ENCODE measurements at regions not wholly inside any gene's neighbourhood (a gene's known extent, or its start where the extent isn't known, plus 50 kb on each side); places are given as distances from the start of the nearest gene placed in this dataset.

DNA sequence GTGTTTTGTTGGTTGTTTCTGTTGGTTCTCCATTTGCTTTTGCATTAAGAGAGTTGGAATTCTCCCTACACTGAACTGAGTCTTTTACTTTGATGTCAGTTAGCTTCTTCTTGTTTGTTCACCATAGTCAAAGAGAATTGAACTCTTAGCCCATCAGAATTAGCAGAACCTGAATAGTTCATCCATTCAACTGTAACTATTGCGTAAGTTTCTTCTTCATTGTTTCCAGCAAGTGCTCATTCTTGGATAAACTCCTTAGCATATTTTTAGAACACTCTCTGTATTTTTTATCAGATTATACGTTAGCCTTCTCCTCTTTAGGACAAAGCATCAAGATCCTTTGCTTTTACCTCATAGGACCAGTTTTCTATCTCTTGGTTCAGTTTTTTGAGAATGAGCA is 128.4 kb upstream of the RAB11FIP2 start:
- DNase-seq (ENCODE audit: low read depth) = no peak

DNA sequence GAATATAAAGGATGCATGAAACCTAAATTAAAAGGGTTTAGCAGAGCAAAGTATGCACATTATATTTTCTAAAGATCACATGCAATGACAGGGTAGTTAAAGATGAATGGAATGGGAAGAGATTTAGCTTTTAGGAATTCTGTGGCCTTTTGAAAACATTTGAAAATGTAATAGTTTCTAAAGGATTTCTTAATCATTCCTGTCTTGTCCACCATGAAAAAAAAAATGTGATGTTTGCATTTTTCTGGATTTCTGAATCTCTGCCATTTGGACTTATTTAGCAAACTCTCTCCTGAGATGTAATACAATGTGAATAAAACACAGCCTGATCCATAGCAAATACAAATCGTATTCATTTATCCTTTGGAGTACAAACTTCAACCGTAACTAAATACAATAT is 126.6 kb upstream of the RAB11FIP2 start:
- DNase-seq (ENCODE audit: low read depth) = no peak

DNA sequence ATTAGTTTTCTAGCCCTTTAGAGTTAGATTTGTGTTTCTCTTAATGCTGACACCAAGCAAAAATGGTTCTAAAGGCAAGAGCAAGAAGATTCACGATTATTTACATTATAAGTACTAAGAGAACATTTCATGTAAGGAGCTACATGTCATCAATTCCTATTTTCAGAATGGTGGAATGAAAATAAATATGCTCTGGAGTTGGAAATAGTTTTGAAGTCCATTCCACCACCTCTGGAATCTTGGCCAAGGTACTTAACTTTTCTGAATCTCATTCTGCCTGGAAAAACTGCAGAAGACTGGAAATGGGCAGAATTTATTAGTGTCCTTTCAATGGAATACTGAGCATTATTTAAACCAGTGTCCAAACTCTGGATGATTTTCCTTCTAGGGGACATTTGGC is 125.1 kb upstream of the RAB11FIP2 start:
- DNase-seq (ENCODE audit: low read depth) = no peak

DNA sequence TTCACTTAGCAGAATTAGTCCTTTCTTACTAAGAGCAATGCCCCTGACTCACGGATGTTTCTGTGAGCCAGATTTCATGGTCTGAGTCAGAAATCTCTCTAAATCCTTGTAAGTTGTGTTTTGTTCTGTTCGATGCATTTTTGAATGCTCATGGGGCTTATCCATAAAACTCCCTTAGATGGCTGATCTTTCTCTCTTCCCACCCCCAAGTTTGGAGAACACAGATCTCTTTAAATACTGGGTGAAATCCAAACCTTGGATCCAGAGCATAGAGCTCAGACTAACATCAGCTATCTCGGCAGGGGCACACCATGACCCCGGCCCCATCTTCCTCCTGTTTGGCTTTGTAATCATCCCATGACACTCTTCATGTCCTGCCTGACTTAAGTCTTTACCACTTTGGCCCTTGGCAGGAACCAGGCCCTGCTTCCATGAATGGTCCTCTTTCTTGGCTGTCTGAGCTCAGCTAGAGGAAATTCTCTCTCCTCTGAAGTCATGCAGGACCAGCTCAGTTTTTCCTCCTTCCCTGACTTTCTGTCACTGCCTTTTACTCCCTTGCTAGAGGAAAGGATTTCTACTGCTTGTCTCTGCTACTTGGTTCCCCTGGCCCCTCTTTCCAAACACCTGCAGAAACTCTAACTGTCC is 120.4 kb upstream of the RAB11FIP2 start:
- no peak for DNase-seq (ENCODE audit: low read depth)

DNA sequence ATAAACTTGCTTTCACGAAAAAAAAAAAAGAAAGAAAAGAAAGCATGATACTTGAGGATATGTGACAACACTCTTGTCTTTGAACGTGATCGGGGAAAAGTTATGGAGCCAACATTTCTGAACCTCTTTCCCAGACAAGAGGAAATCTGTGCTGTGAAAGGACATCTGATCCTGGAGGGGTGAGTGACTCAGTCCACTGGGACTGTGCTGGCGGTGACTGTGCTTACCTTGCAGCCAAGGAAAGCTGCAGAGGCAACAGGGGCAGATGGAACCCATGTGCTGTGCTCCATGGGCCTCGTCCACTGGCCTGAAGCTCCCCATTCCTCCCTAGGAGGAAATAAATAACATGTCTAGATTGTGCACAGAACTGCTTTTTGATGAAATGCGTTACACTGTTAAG is 116.5 kb upstream of the RAB11FIP2 start:
- no peak for DNase-seq (ENCODE audit: low read depth)

DNA sequence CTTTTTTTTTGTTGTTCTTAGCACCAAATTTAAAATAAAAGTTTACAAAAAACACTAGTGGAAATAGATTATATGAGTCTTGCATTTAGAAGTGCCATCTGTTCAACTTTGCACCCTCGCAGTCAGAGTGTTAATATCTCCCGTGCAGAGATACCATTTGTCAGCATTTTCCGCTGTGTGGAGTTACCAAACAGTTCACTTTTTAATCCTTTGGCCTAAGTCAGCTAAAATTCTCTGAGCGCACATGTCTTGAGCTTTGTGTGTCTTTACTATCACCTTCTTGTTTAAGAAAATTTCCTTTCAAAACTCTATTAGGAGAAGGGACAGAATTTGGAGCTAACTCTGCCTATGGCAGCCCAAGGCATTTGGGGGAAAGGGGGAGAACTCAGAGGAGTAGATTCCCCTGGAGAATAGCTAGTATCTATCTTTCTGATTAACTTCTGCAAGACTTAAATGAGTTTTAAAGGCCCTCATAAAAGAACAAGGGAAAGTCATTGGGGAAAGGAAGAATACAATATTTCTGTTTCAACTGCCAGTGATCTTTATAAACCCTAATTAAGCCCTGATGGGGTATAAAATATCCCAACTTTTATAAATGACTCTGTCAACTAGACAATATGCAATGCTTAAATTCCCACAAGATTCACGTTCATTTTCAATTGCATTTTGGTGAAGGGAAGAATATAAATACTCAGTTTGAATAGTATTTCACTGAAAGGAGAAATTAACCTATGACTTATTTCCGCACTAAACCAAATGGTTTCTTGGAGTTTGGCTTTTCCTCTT is 114.9 kb upstream of the RAB11FIP2 start:
- DNase-seq (ENCODE audit: low read depth) = no peak

DNA sequence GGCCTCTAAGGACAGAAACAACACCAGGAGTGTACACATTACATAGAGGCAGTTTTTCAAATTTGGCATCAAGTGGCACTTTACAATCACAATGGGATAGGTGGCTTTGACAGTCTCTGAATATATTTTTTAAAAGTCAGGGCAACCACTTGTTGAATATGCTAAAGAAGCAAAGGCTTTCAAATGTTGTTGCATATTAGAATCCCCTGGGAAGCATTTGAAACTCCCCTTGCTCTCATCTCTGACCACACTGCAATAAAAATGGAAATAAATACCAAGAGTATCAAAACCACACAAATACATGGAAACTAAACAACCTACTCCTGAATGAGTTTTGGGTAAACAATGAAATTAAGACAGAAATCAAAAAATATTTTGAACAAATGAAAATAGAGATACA is 106.5 kb upstream of the RAB11FIP2 start:
- DNase-seq (ENCODE audit: low read depth) = no peak

DNA sequence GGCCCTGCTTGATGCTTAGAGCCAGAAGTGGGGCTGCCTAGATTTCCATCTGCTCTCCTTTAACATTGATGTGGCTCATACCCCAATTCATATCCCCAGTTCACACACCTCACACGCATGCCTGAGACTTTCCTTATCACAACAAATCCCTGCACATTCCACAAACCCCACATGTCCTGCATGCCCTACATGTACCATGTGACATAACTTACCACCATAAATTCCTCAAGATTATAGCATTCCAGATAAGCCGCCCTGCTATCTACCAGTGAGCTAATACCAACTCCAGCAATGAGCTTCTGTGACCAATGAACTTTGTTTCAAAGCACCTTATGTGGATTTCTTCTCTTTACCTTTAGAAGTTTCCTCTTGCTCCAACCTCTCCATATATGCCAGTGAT is 104.7 kb upstream of the RAB11FIP2 start:
- DNase-seq (ENCODE audit: low read depth) = no peak

DNA sequence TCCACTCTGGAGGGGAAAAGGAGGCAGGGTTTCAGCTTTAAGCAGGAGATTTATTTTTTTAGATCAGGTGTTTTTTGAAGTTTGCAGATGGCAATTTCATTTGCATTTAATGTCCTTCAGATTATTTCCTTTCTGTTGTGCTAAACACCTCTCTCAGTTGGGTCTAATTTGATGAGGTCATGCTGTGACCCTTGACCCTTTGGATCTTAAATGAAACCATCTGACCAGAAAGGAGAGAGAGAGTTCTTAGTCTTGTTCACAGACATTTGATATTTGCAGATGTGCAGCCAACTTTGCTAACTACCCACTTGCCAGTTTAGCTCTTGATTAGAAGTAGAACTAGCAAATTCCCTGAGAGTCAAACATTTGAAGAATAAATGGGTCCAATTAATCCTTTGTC is 101.5 kb upstream of the RAB11FIP2 start:
- no peak for DNase-seq (ENCODE audit: low read depth)

DNA sequence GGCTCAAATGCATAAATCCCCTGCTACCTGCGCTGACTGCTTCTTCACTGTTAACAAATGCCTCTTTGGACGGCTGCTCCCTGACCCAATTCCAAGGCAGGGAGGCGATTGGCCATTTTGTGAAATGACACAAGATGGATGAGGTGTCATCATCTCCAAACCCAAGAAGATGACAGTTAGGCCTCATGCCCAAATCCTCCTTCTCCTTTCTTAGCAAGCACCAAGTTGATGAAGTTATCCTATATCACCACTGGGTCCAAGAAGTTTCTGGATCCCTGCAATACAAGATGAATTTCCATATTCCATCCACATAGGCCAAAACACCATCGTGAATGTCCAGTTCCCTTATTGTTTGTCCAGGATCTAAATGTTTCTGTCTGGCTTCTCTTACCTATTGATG is 98.5 kb upstream of the RAB11FIP2 start:
- no peak for DNase-seq (ENCODE audit: low read depth)

DNA sequence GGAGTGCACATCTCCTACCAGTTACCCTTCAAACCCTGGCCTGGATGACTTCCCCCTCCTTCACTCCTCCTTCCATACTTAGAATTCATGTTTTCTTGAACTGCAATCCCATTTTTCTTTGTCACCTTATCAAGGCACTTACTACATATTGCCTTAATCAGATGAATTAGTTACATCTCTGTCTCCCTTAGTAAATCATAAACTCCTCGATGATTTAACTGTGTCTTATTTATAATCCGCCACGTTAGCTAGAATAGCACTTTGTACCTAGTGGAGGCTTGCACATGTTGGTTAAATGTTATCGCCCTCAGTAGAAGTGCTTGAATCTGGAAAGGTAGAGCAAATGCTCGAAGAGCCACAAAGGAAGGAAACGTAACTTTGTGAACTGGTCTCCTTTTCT is 94.7 kb upstream of the RAB11FIP2 start:
- DNase-seq (ENCODE audit: low read depth) = no peak

DNA sequence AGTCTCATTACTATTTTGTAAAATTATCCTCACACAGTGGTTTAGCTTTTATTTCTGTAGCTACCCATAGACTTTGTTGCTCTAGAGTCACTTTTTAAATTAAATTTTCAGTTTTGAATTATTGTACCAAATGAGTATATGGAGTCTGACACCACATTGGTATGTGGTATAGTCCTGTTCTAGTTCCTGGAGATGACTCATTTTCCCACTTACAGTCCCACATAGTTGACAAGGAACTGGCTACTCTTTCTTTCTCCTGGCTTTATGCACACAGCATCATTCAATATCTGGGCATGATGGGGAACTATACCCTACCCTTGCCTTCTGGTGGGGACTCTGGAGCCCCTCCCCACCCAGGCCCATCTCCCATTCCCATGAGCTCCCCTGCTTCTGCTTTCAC is 92.6 kb upstream of the RAB11FIP2 start:
- no peak for DNase-seq (ENCODE audit: low read depth)

DNA sequence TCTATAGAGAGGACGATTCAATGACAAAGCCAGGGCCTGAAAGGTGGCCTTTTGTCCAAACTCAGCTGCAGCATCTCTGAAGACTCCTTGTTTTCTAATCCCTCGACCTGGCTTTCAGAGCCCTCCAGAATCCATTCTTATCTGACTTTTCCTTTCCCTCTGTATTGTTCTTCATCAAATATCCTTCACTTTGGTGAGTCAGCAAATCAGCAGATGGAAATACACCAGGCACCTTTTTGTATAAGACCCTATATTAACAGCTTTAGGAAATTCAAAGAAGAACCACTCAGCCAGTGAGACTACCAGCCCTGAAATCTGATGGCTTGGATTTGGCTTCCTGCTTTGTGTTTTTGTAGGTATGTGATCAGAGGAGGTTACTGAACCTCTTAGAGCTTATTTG is 81.9 kb upstream of the RAB11FIP2 start:
- DNase-seq (ENCODE audit: low read depth) = no peak

DNA sequence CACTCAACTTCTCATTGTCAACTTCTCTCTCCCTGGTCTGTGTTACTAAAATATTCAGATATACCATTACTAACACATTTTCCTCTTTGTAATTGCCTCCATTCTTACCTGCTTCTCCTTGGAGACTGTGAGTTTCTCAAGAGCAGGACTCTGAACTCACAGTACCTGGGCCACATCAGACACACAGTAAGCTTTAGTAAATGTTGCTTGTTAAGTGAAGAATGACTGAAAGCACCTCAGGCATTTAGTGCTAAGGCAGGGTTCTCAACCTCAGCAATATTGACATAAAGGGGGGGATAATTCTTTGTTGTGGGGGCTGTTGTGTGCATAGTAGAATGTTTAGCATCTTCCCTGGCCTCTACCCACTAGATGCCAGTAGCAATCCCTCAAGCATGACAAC is 72.0 kb upstream of the RAB11FIP2 start:
- no peak for DNase-seq (ENCODE audit: low read depth)

DNA sequence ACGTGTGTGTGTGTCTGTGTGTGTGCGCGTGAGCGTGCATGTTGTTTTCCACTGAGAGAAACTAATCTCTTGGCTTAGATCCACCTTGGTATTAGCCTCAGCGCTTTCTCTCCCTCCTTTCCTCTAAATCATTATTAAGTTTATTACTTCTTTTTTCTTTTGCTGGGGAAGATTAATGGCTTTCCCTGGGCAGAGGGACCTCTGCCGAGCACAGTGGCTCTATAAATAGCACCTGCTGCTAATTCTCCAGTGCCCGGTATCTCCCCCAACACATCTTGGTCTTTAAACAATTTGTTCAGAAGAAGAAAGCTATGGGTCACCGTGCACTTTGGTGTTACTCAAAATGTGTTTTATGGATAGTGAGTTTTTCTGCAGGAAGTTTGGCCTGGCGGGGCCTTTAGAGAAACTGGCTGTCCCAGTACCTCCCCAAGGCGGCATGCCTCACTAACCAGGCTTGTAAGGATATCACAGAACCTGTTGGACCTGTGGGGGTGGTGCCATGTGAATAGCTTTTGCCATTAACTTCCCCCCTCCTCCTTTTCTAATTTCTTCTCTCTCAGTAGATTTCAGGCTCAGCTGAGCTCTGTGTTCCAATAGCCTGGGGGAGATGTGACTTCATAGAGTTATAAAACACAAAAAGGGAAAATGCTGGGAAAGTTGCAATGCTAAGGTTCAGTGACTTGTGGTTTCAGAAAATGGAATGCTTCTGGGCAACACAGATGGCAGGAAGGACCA is 70.1 kb upstream of the RAB11FIP2 start:
- no peak for DNase-seq (ENCODE audit: low read depth)

DNA sequence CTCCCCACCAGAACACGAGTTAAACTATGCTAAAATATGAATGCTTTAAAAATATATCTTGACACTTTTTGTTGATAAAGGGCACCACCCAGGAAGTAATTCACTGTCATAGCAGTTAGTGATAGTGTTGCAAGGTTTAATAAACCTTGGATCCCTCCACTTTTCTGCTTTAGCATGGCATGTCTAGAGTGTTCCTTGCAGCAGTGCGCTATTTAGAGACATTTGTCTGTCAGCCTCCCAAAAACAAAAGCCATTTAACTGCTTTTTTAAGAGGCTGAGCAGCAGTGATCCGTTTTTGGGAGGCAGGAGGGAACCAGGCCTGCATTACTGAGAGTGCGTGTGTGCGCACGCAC is 69.6 kb upstream of the RAB11FIP2 start:
- no peak for DNase-seq (ENCODE audit: low read depth)

DNA sequence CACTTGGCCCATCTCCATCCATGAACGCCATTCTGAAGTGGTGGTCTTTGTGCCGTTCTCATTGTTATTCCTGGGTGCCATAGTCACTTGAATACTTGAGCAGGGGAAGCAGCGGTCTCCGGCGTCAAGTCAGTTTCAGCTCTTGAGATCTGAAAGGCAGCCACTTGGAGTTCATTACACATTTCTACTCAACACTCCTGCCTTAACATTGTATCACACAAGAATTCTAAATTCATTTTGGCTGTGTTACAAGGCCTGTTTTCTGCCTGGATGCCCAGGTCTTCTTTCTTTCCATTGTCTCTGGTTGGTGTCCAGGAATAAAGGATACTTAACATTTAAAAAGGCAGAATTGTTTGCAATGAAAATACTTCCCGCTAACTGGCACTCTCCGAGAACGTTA is 69.0 kb upstream of the RAB11FIP2 start:
- no peak for DNase-seq (ENCODE audit: low read depth)

DNA sequence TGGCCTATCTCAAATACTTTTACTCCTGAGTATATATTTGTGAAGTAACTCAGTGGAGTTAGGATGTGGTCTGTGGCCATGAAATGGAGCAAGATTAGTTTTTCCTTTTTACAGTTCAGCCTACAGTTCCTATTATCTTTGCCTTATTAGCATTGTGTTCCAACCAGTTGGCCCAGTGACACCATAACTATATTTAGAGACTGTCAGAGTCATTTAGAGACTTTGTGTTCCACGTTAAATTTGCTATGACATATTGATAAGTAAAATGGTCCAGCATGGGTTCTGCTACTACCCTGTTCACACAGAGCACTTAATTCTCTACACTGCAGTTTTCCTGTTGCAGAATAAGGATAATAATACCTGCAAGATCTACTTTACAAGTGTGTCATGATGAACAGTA is 68.3 kb upstream of the RAB11FIP2 start:
- no peak for DNase-seq (ENCODE audit: low read depth)

DNA sequence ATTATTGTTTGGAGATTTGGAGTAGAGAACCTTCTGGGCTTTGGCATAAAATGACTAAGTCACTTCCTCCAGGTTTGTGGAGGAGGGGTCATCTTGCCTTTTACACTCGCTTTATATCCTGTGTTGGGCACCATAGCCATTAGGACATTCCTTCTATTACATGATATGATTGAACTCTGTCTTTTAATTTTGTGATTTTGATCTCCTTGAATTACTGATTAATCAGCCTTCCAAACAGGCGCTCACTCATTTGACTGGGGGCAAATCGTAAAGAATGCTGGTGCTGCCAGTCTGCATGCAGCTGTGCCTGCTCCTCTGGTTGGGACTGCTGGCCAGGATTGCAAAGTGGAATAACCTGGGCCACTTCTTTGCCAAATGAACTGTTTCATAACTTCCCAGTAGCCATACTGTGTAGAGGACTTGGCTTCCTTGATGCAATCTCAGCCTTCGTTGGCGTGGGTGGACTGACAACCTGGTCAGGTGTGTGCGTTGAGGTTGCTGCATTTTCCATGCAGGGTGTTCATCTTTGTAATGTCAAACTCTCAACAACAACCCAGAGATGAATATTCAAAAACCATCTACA is 65.9 kb upstream of the RAB11FIP2 start:
- DNase-seq (ENCODE audit: low read depth) = no peak

DNA sequence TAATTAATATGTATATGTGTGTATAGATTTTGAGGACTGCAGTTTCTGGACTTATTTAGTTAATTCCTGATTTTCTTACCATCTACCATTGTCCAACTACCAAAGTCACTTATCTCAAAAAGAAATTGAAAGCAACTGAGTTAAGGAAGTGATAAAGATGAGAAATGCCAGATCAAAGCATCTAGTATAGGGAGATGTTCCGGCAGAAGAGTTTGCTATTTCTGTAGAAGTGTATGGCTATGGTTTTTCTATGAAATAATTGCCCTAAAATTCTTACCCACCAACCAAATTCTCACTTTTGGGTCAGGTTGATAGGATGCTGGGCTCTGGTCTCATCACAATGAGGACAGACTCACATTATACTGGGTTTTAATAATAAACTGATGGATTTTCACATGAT is 64.0 kb upstream of the RAB11FIP2 start:
- no peak for DNase-seq (ENCODE audit: low read depth)

DNA sequence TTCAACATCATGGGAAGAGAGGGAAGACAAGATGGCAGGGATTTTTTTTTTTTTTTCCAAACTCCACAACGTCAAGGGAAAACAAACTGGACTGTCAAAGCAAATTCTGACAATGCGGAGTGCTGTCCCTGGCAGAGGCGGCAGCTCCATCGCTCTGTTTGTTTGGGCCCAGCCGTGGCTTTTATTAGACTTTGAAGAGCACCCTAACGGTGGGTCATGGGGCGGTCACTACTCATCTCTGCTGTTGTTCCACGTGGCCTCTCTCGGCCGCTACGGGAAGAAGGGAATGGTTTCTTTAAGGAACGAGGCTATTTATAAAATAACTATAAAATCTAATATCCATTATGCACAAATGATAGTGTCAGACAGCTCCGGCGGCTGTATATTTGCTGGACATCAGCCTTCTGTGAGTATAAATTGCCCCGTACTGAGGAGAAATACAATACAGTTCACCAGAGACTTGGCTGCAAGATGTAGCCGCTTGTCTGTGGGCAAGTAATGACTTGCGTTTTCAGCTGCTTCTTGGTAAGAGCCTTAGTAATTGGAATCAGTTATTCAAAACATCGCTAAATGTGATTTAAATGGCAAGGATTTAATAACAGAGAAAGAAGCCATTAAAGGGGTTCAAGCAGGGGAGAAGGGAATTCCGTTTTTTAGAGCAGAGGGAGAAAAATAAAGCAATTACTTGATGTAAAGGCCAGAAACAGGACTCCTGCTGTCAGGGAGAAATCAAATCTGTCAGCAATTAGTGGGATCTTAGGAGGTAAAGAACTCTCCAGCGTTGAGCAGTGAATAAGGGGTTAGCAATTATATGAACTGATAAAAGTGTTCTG is 61.7 kb upstream of the RAB11FIP2 start:
- no peak for DNase-seq (ENCODE audit: low read depth)

DNA sequence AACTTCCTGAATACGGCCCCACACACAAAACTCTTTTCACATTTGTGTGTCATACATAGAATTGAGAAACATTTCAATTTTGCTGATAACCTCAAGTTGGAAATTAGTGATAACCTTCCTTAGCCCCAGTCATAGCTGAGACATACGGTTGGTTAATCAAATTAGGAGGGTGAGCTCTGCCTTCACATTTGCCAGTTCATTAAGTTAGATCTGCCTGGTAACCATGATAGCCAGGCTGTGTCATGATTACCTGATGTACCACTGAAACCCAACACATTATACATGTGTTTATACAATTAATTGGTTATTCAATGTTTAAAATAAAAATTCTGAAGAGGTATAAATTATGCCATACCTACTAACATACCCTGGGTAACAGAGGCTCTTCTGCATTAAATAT is 60.8 kb upstream of the RAB11FIP2 start:
- DNase-seq (ENCODE audit: low read depth) = no peak

Data from activated T-cell treated with anti-CD3 and anti-CD28 coated beads for 1 hour (primary cell).